Brain microvascular endothelial cell (primary cell): ENCODE measurements at regions not wholly inside any gene's neighbourhood (a gene's known extent, or its start where the extent isn't known, plus 50 kb on each side); places are given as distances from the start of the nearest gene placed in this dataset.

ENCODE experiments used
- DNase-seq: peaks from one replicate; pipeline ENCODE4 v3.0.0-alpha.2; 2020
- H3K27ac ChIP-seq: fragments of 250-450 bp; sonication (Bioruptor Pico); 2 replicates; pipeline ENCODE4 v1.5.1; 2020; ENCODE audit warnings: mild to moderate bottlenecking, moderate library complexity
- H3K27me3 ChIP-seq: fragments of 250-450 bp; sonication (Bioruptor Pico); replicated peaks from 2 replicates; pipeline ENCODE4 v1.5.1; 2020; ENCODE audit warnings: mild to moderate bottlenecking
- H3K36me3 ChIP-seq: fragments of 250-450 bp; sonication (Bioruptor Pico); replicated peaks from 2 replicates; pipeline ENCODE4 v1.5.1; 2020; ENCODE audit warnings: mild to moderate bottlenecking
- H3K4me3 ChIP-seq: 2 replicates; pipeline ENCODE4 v1.5.1; 2011; ENCODE audit warnings: low read depth, mild to moderate bottlenecking, control low read depth, low read length, moderate library complexity
- in situ Hi-C: cut with HindIII; loops from 2 replicates; pipeline ENCODE4 v1.10.0; 2017; ENCODE audit warnings: low sequenced_read_pairs, low pct_ligation_motif_present
- TF ChIP-seq, protein P1 (sequence below): IDR thresholded peaks from 2 replicates; pipeline ENCODE4 v1.5.1; 2011; ENCODE audit warnings: low read depth, mild to moderate bottlenecking, moderate library complexity, low read length, control low read depth, inconsistent platforms; ENCODE audit errors: missing control alignments

DNA sequence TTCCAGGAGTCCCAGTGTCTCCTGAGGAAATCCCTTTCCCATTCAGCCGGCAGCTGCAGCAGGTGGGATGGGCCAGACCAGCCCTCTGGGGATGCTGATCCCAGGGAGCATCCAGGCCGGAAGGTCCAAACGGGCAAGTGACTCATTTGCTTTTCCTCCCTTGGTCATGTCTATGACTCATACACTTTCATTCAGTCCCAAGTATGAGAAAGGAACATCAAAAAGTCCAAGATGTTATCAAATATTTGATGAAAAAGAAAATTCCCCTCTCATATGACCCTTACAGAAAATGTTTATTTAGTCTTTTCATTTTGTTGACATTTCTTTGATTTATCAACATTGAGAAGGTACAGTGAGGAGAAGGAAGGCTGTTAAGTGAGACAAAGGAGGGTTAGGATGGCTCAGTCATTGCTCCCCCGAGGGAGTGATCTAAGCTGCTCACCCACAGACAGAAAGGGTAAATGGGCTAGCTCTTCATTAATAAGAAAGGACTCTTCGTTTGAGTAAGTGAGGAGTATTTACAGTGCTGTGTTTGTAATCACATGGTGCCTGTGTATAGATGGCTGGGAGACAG is 117.6 kb upstream of the ANKRD55 start:
- peak; percentile 78 for DNase-seq
- Histone ChIP-seq H3K4me3 (no peak overlapping the region), H3K27ac (peak overlapping the region; percentile 57), H3K36me3 (no peaks in the 10 kb centered on the region), H3K27me3 (no peaks in the 10 kb centered on the region)
- in situ Hi-C loops = no loop called here
- TF ChIP-seq, protein P1, sequence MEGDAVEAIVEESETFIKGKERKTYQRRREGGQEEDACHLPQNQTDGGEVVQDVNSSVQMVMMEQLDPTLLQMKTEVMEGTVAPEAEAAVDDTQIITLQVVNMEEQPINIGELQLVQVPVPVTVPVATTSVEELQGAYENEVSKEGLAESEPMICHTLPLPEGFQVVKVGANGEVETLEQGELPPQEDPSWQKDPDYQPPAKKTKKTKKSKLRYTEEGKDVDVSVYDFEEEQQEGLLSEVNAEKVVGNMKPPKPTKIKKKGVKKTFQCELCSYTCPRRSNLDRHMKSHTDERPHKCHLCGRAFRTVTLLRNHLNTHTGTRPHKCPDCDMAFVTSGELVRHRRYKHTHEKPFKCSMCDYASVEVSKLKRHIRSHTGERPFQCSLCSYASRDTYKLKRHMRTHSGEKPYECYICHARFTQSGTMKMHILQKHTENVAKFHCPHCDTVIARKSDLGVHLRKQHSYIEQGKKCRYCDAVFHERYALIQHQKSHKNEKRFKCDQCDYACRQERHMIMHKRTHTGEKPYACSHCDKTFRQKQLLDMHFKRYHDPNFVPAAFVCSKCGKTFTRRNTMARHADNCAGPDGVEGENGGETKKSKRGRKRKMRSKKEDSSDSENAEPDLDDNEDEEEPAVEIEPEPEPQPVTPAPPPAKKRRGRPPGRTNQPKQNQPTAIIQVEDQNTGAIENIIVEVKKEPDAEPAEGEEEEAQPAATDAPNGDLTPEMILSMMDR = no peak

- TF ChIP-seq, protein P1 = no peak
- Histone ChIP-seq H3K27me3 (no peaks in the 10 kb centered on the region), H3K4me3 (no peak overlapping the region), H3K36me3 (no peaks in the 10 kb centered on the region), H3K27ac (peak overlapping the region; percentile 57)
- in situ Hi-C loops = no loop called here
- DNase-seq = no peak
These were observed 117.0 kb upstream of the ANKRD55 start for GRCh38 chr5:56350011-56350596.

DNA sequence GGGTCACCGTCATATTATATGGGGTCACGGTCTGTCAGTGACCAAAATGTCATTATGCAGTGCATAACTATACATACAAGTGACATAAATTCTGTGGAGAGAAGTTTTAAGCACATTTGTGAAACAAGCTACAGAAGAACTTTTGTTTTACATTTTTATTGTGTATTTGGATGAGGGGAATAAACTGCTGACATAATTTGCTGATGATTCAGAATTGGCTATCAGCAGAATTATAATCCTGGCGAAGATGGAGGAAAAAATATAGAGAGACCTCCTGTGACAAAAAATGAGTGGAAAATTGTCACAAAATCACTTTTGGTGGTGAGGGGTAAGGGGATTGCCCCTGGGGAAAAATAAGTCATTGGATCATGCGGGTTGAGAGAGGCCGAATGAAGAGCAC is 116.3 kb upstream of the ANKRD55 start:
- in situ Hi-C loops = no loop called here
- DNase-seq = no peak
- no peaks in the 10 kb centered on the region for H3K36me3 ChIP-seq
- H3K27me3 ChIP-seq = no peaks in the 10 kb centered on the region
- H3K4me3 ChIP-seq = no peak overlapping the region
- peak overlapping the region; percentile 57 for H3K27ac ChIP-seq
- TF ChIP-seq, protein P1 = no peak

DNA sequence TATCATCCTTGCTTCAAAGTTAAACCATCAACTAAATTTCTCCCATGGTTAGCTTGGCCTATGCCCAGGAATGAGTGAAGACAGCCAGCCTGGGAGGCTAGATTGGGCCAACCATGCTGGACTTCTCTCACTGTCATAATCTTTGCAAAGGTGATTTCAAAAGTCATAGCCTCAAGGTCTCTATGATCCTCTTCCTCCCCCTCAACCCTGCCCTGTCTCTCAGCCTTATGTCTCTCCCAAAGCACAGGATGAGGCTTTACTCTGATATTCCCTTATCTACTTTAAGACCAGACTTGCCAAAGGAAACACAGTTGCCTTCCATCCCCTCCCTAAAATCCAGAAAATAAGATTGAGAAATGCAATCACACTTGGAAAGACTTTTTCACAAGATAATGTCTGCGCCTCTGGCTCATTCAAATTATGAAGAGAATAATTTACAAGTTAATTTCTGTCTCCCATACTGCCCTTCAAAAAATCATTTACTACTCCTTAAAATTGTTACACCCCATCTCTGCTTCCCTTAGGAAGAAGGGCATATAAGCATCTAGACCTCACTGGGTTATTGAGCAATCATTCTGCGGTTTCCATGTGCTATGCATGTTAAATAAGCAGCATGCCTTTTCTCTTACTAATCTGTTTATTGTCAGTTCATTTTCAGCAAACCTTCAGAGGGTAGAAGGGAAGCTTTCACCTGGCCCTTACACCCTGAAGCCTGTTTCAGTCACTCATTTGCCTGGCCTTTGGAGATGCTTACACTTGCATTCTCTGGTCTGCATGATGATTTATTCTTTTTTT is 113.8 kb upstream of the ANKRD55 start:
- Histone ChIP-seq H3K4me3 (no peak overlapping the region), H3K36me3 (no peaks in the 10 kb centered on the region), H3K27me3 (no peaks in the 10 kb centered on the region), H3K27ac (peak overlapping the region; percentile 22)
- DNase-seq = peak; percentile 90
- in situ Hi-C loops = no loop called here
- TF ChIP-seq, protein P1 = no peak

DNA sequence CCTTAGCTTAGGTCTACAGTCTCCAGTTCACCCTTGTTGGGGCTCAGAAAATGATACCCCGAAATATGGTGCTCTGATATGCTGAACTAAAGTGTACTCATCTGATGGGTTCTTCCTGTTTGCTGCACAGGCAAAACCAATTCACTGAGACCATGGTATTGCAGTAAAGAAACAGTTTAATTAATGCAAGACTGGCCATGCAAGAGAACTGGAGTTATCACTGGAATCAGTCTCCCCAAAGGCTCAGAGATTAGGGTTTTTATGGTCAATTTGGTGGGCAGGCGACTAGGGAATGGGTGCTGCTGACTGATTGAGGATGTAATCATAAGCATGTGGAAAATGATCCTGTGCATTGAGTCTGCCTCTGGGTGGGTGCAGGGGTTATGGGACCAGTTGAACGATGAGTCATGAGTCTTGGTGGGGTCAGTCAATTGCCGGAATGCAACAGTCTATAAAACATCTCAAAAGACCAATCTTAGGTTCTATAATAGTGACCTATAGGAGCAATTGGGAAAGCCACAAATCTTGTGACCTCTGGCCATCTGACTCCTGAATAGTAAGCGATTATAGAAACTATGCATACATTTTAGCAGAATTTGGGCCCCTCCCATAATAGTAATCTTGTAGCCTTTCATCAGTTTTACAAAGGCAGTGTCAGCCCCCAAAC is 113.0 kb upstream of the ANKRD55 start:
- in situ Hi-C loops = no loop called here
- H3K36me3 ChIP-seq = no peaks in the 10 kb centered on the region
- peak overlapping the region; percentile 22 for H3K27ac ChIP-seq
- DNase-seq = no peak
- TF ChIP-seq, protein P1 = no peak
- H3K4me3 ChIP-seq = no peak overlapping the region
- no peaks in the 10 kb centered on the region for H3K27me3 ChIP-seq
